ENCODE measurements at regions not wholly inside any gene's neighbourhood (a gene's known extent, or its start where the extent isn't known, plus 50 kb on each side); places are given as distances from the start of the nearest gene placed in this dataset.

GRCh38 chr14:29278301-29279263 is 512.0 kb downstream of the FOXG1 start:
- no peak for DNase-seq (ENCODE audit: low read depth)

GRCh38 chr14:29282169-29282568 is 515.6 kb downstream of the FOXG1 start:
- DNase-seq (ENCODE audit: low read depth): no peak

- no peak for DNase-seq (ENCODE audit: low read depth)
Measured at GRCh38 chr14:29290441-29290840, 523.9 kb downstream of the FOXG1 start.

GRCh38 chr14:29299372-29299771 is 532.8 kb downstream of the FOXG1 start:
- no peak for DNase-seq (ENCODE audit: low read depth)

GRCh38 chr14:29301571-29301970 is 535.0 kb downstream of the FOXG1 start:
- no peak for DNase-seq (ENCODE audit: low read depth)

- no peak for DNase-seq (ENCODE audit: low read depth)
Measured at GRCh38 chr14:29310210-29310609, 543.6 kb downstream of the FOXG1 start.

GRCh38 chr14:29310757-29311156 is 544.2 kb downstream of the FOXG1 start:
- DNase-seq (ENCODE audit: low read depth): no peak

- no peak for DNase-seq (ENCODE audit: low read depth)
Measured at GRCh38 chr14:29311983-29312382, 545.4 kb downstream of the FOXG1 start.

GRCh38 chr14:29316936-29317335 is 550.3 kb downstream of the FOXG1 start:
- DNase-seq (ENCODE audit: low read depth): no peak

GRCh38 chr14:29317423-29317822 is 550.8 kb downstream of the FOXG1 start:
- DNase-seq (ENCODE audit: low read depth): no peak

- no peak for DNase-seq (ENCODE audit: low read depth)
Measured at GRCh38 chr14:29320286-29320685, 553.7 kb downstream of the FOXG1 start.

GRCh38 chr14:29321646-29322045 is 555.1 kb downstream of the FOXG1 start:
- DNase-seq (ENCODE audit: low read depth): no peak

GRCh38 chr14:29339494-29340172 is 573.0 kb downstream of the FOXG1 start:
- no peak for DNase-seq (ENCODE audit: low read depth)

GRCh38 chr14:29348504-29348903 is 579.1 kb downstream of the PRKD1 start:
- no peak for DNase-seq (ENCODE audit: low read depth)

GRCh38 chr14:29350496-29350895 is 577.2 kb downstream of the PRKD1 start:
- no peak for DNase-seq (ENCODE audit: low read depth)

GRCh38 chr14:29351996-29352705 is 575.5 kb downstream of the PRKD1 start:
- no peak for DNase-seq (ENCODE audit: low read depth)

- no peak for DNase-seq (ENCODE audit: low read depth)
Measured at GRCh38 chr14:29352706-29353080, 575.0 kb downstream of the PRKD1 start.

- DNase-seq (ENCODE audit: low read depth): no peak
Measured at GRCh38 chr14:29353513-29353912, 574.1 kb downstream of the PRKD1 start.

- DNase-seq (ENCODE audit: low read depth): no peak
Measured at GRCh38 chr14:29354486-29354885, 573.2 kb downstream of the PRKD1 start.

GRCh38 chr14:29355331-29355730 is 572.3 kb downstream of the PRKD1 start:
- no peak for DNase-seq (ENCODE audit: low read depth)

GRCh38 chr14:29355846-29356245 is 571.8 kb downstream of the PRKD1 start:
- DNase-seq (ENCODE audit: low read depth): no peak

GRCh38 chr14:29360656-29361055 is 567.0 kb downstream of the PRKD1 start:
- no peak for DNase-seq (ENCODE audit: low read depth)

GRCh38 chr14:29370024-29370423 is 557.6 kb downstream of the PRKD1 start:
- DNase-seq (ENCODE audit: low read depth): no peak

Measured in activated T-cell treated with anti-CD3 and anti-CD28 coated beads for 48 hours (primary cell).